B cell (primary cell): ENCODE measurements at regions not wholly inside any gene's neighbourhood (a gene's known extent, or its start where the extent isn't known, plus 50 kb on each side); places are given as distances from the start of the nearest gene placed in this dataset.

ENCODE experiments used
- ATAC-seq: fragments of 200-7000 bp; cut with Tn5 transposase; one replicate; pipeline ENCODE4 v1.10.0; 2021; ENCODE audit warnings: low read depth, mild to moderate bottlenecking, moderate number of reproducible peaks, moderate library complexity
- CTCF ChIA-PET: fragments of 350-600 bp; sonication (Branson Sonifier 250); formaldehyde crosslinking; loops from one replicate; lab custom pipeline; 2021; ENCODE audit warnings: antibody characterized with exemption, inconsistent platforms; lab: Charles Lee
- POLR2A ChIA-PET: fragments of 350-600 bp; sonication (Branson Sonifier 250); formaldehyde crosslinking; loops from one replicate; lab custom pipeline; 2021; ENCODE audit warnings: antibody characterized with exemption; lab: Charles Lee
- DNase-seq: peaks from one replicate; pipeline ENCODE4 v3.0.0; 2013
- H2AFZ ChIP-seq: 2 replicates; pipeline ENCODE4 v1.6.1; 2012; ENCODE audit warnings: mild to moderate bottlenecking, low read depth, low read length; ENCODE audit not compliant: insufficient read depth, poor library complexity, severe bottlenecking
- H3K27ac ChIP-seq, 2 donors: 1 replicate in 1 of 2; 2 replicates in 1 of 2; pipeline ENCODE4 v1.5.1; 2012 to 2013; ENCODE audit warnings: low read length in 2 of 2, mild to moderate bottlenecking in 2 of 2, moderate library complexity in 1 of 2
- H3K27me3 ChIP-seq, 4 experiments: fragments of 200-600 bp in 1 of 4; sonication (generic) in 1 of 4; replicated peaks in 1 of 4; 1 replicate in 2 of 4; 2 replicates in 2 of 4; pipeline versions ENCODE4 v1.6.1 to v1.7.0; 2013 to 2016; ENCODE audit warnings: low read length in 3 of 4, mild to moderate bottlenecking in 2 of 4, mixed read lengths in 1 of 4, moderate library complexity in 1 of 4; ENCODE audit not compliant: insufficient read depth in 4 of 4, control insufficient read depth in 3 of 4; ENCODE audit errors: control extremely low read depth in 1 of 4
- H3K36me3 ChIP-seq, 2 experiments: replicated peaks in 1 of 2; 1 replicate in 1 of 2; 2 replicates in 1 of 2; pipeline versions ENCODE4 v1.6.1 to v1.7.1; 2013; ENCODE audit warnings: low read length in 1 of 2; ENCODE audit not compliant: insufficient read depth in 2 of 2, control insufficient read depth in 1 of 2; ENCODE audit errors: control extremely low read depth in 1 of 2, extremely low read depth in 1 of 2
- H3K4me1 ChIP-seq, 2 donors: fragments of 200-600 bp in 1 of 2; sonication (generic) in 1 of 2; 1 replicate in 1 of 2; 2 replicates in 1 of 2; pipeline versions ENCODE4 v1.5.1 to v1.6.1; 2013 to 2017; ENCODE audit warnings: low read length in 2 of 2; ENCODE audit not compliant: control insufficient read depth in 2 of 2, insufficient read depth in 2 of 2
- H3K4me2 ChIP-seq: replicated peaks from 2 replicates; pipeline ENCODE3; 2012; ENCODE audit warnings: mild to moderate bottlenecking, low read depth, low read length; ENCODE audit not compliant: poor library complexity, severe bottlenecking
- H3K4me3 ChIP-seq, 5 experiments: fragments of 200-600 bp in 1 of 5; sonication (generic) in 1 of 5; 1 replicate in 3 of 5; 2 replicates in 2 of 5; pipeline versions ENCODE4 v1.5.1 to v1.7.0; 2011 to 2016; ENCODE audit warnings: low read length in 4 of 5, mild to moderate bottlenecking in 4 of 5, low read depth in 2 of 5, control low read depth in 1 of 5, moderate library complexity in 1 of 5; ENCODE audit not compliant: insufficient read depth in 1 of 5; ENCODE audit errors: control extremely low read depth in 1 of 5, extremely low read depth in 1 of 5
- H3K79me2 ChIP-seq: fragments of 200-600 bp; sonication (generic); one replicate; pipeline ENCODE4 v1.6.0; 2016; ENCODE audit warnings: low read length; ENCODE audit not compliant: control insufficient read depth, insufficient read depth
- H3K9ac ChIP-seq: fragments of 200-600 bp; sonication (generic); 2 replicates; pipeline ENCODE4 v1.6.1; 2017; ENCODE audit warnings: mild to moderate bottlenecking, low read length, moderate library complexity
- H3K9me3 ChIP-seq, 3 donors: one replicate each; pipeline versions ENCODE4 v1.6.1 to v1.7.1; 2013; ENCODE audit warnings: low read length in 2 of 3; ENCODE audit not compliant: control insufficient read depth in 2 of 3, insufficient read depth in 1 of 3; ENCODE audit errors: control extremely low read depth in 1 of 3
- H4K20me1 ChIP-seq: 2 replicates; pipeline ENCODE4 v1.6.0; 2012; ENCODE audit warnings: mild to moderate bottlenecking, low read length; ENCODE audit not compliant: insufficient read depth, control insufficient read depth, poor library complexity, severe bottlenecking
- H3K27ac Mint-ChIP-seq: one replicate; pipeline ENCODE4 v1.8.0; 2021; ENCODE audit warnings: mixed read lengths
- H3K27me3 Mint-ChIP-seq: one replicate; pipeline ENCODE4 v1.8.0; 2021; ENCODE audit warnings: mixed read lengths
- H3K4me1 Mint-ChIP-seq: one replicate; pipeline ENCODE4 v1.8.0; 2021; ENCODE audit warnings: mixed read lengths
- H3K4me3 Mint-ChIP-seq: one replicate; pipeline ENCODE4 v1.8.0; 2021; ENCODE audit warnings: mixed read lengths
- H3K9me3 Mint-ChIP-seq: one replicate; pipeline ENCODE4 v1.8.0; 2022; ENCODE audit warnings: mixed read lengths; ENCODE audit not compliant: insufficient read depth
- CTCF ChIP-seq: fragments of 200-600 bp; IDR thresholded peaks from one replicate; pipeline ENCODE4 v1.8.0; 2022; ENCODE audit warnings: antibody characterized with exemption, mild to moderate bottlenecking
- EZH2 ChIP-seq: IDR thresholded peaks from 2 replicates; pipeline ENCODE4 v1.6.1; 2012; ENCODE audit warnings: borderline replicate concordance, low read depth, mild to moderate bottlenecking, moderate library complexity, low read length; ENCODE audit not compliant: insufficient read depth, poor library complexity, severe bottlenecking
- WGBS: methylation state at CpG from one replicate; pipeline ENCODE4 v1.1.5; 2013; ENCODE audit warnings: missing lambda C conversion rate; ENCODE audit not compliant: insufficient coverage; 5-methylcytosine and 5-hydroxymethylcytosine counted together
- intact Hi-C: fragments of 100-400 bp; cut with micrococcal nuclease; formaldehyde crosslinking; loops from one replicate; pipeline ENCODE4 v1.10.0; 2022

GRCh38 chr1:239840790-239841189 is 250.9 kb upstream of the FMN2 start:
- Histone ChIP-seq H3K9ac (no peak overlapping the region), H3K27me3 (no peaks in the 10 kb centered on the region), H4K20me1 (no peaks in the 10 kb centered on the region), H3K9me3 (no peaks in the 10 kb centered on the region), H3K27ac (no peak overlapping the region), H3K4me2 (no peak overlapping the region), H3K79me2 (no peaks in the 10 kb centered on the region), H2AFZ (no peak overlapping the region), H3K36me3 (no peaks in the 10 kb centered on the region), H3K4me1 (no peaks in the 10 kb centered on the region), H3K4me3 (no peak overlapping the region)
- WGBS = 83% methylated on average over 1 of the region's 3 CpGs
- ChIA-PET CTCF (no interaction called here), POLR2A (no interaction called here)
- Mint-ChIP-seq H3K27me3 (no peaks in the 10 kb centered on the region), H3K4me3 (no peak overlapping the region), H3K27ac (no peak overlapping the region), H3K4me1 (no peaks in the 10 kb centered on the region), H3K9me3 (peaks cover 4% of the 10 kb centered on the region)
- no peak for TF ChIP-seq CTCF
- TF ChIP-seq EZH2 = no peak
- no peak for DNase-seq
- intact Hi-C loops = no loop called here
- ATAC-seq = no peak

GRCh38 chr1:239841631-239842030 is 250.1 kb upstream of the FMN2 start:
- H3K4me3 ChIP-seq = no peak overlapping the region
- Mint-ChIP-seq H3K27ac (no peak overlapping the region), H3K9me3 (peaks cover 4% of the 10 kb centered on the region), H3K4me3 (no peak overlapping the region), H3K4me1 (no peaks in the 10 kb centered on the region), H3K27me3 (no peaks in the 10 kb centered on the region)
- ATAC-seq (no peak), DNase-seq (no peak)
- no peak overlapping the region for H3K9ac ChIP-seq
- H3K27ac ChIP-seq = no peak overlapping the region
- TF ChIP-seq EZH2 = no peak
- no peak for TF ChIP-seq CTCF
- H3K4me2 ChIP-seq = no peak overlapping the region
- no CpG with 5 or more reads among the region's 2 CpGs for WGBS
- H3K4me1 ChIP-seq = no peaks in the 10 kb centered on the region
- no peak overlapping the region for H2AFZ ChIP-seq
- ChIA-PET POLR2A (no interaction called here), CTCF (no interaction called here)
- no peaks in the 10 kb centered on the region for H3K79me2 ChIP-seq
- no peaks in the 10 kb centered on the region for H3K9me3 ChIP-seq
- intact Hi-C loops = no loop called here
- no peaks in the 10 kb centered on the region for H3K36me3 ChIP-seq
- no peaks in the 10 kb centered on the region for H4K20me1 ChIP-seq
- no peaks in the 10 kb centered on the region for H3K27me3 ChIP-seq
